COLO829 (cell line): ENCODE measurements at regions not wholly inside any gene's neighbourhood (a gene's known extent, or its start where the extent isn't known, plus 50 kb on each side); places are given as distances from the start of the nearest gene placed in this dataset.
A peak's percentile ranks its signal among the peaks of the same experiment; 100 is the strongest.
"Not testable (repeated sequence)": the region's sequence is repeated elsewhere in the genome, so short reads cannot be mapped to it uniquely, and the experiment has no call there.

Experiments used
- DNase-seq: peaks from one replicate; pipeline ENCODE4 v3.0.0; 2012; ENCODE audit warnings: low spot score

DNA sequence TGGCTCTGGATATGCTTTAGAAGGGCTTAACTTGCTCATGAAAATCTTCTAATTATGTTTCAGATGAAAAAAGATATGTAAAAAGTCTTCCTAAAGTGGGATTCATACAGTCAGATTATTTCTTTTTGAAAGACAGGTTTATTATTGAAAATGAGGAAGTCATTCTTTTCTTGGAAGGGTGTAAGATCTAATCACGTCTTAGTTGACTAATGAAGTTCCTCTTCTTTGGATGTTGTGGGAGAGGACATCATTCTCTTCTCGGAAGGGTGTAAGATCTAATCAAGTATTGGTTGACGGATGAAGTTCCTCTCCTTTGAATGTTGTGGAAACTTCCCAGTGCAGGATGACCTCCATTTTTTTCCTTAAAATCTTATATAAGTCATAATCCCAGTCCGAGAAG, 74.9 kb downstream of the ALG10 start:
- no peak for DNase-seq

DNA sequence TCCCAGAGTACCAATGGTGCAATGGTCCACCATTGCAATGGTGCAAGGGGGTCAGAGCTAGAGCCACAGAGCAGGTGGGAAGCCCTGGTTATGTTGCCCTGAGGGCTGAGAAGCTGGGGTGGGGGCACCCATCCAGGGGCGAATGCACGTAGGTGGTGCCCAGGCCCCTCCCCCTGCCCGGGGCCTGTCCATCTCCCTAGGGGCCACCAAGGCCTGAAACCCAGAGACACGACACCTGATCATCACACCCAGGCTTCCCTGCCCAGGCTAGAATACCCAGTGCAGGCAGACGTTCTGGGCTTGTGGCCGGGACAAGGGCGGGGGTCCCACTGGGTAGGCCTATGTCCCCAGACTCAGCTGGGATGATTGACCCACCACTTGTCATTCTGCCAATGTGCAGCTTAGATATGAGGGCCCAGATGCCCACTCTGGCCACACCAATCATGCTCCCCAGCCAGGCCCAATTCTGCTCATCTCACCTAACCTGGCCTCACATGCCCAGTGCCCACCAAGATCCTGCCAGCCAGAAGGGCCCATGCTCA, 83.2 kb downstream of the ALG10 start:
- DNase-seq = no peak

- no peak for DNase-seq
Observed at GRCh38 chr12:34106172-34106571, 83.9 kb downstream of the ALG10 start.

GRCh38 chr12:34107016-34107415, 84.7 kb downstream of the ALG10 start:
- no peak for DNase-seq

GRCh38 chr12:34107781-34108404, 85.6 kb downstream of the ALG10 start:
- no peak for DNase-seq

GRCh38 chr12:34108405-34108803, 86.1 kb downstream of the ALG10 start:
- DNase-seq = no peak

DNA sequence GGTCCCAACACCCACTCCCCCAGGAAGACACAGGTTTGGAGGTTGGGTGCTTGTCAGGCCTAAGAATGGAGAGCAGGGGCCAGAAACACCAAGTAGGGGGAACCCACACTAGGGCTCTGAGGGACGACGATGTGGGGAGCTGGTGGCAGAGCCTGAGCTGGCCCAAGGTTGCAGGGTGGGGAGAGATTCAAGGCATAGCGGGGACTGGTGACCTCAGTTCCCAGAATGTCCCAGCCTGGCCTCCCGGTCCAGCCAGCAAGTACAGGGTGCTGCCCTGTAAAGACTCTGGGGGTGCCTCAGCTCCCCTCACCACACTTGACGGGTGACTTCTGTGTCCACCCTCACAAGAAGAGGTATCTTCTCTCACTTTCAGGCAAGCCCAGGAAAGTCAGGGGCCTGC, 86.7 kb downstream of the ALG10 start:
- no peak for DNase-seq

GRCh38 chr12:34109390-34109789, 87.1 kb downstream of the ALG10 start:
- no peak for DNase-seq

DNA sequence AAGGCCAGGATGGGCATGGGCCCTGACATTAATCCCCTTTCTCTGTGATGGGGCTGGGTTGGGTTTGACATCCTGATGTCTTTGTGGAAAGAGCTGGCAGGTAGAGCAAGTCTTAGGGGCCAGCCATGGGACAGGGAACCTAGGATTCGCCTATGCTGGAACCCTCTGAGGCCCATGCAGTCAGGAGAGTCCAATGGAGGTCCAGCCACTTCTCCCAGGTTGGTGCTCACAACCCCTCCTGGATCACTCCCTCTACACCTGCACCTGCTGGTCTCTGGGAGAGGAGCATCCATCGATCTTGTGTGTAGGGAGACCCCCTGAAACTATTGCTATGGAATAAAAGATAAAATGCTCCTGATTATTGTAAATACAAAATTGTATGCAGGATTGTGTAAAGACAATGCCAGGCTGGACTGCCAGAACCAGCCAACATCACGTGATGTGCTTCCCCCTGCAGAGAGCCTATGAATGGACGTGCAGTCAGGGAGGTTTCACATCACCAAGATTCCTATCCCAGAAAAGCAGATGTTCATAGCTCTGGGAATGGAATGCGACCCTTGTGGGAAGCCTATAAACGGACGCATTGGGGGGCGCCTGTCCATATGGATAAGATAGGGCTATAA, 87.7 kb downstream of the ALG10 start:
- not testable (repeated sequence) for DNase-seq

- no peak for DNase-seq
Observed at GRCh38 chr12:34119366-34119765, 97.1 kb downstream of the ALG10 start.

DNA sequence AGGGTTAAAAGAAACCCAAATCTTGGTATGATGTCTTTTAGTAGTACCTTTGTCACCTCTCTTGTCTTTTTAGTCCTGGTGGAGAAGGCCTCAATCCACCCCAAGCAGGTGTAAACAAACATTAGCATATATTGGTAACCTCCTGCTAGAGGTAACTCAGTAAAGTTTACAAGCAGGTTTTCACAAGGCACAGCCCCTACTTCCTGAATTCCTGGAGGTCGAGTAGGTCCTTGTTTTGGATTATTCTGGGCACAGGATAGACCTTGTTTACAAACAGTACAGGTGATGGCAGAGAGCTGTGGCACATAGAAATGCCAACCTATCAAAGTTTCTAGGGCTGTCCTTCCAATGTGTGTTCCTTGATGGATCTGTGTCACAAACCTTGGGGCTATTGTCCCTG, 99.1 kb downstream of the ALG10 start:
- no peak for DNase-seq

GRCh38 chr12:34123092-34123491, 100.8 kb downstream of the ALG10 start:
- DNase-seq = peak; percentile 81

- no peak for DNase-seq
Observed at GRCh38 chr12:34124608-34125007, 102.3 kb downstream of the ALG10 start.

DNA sequence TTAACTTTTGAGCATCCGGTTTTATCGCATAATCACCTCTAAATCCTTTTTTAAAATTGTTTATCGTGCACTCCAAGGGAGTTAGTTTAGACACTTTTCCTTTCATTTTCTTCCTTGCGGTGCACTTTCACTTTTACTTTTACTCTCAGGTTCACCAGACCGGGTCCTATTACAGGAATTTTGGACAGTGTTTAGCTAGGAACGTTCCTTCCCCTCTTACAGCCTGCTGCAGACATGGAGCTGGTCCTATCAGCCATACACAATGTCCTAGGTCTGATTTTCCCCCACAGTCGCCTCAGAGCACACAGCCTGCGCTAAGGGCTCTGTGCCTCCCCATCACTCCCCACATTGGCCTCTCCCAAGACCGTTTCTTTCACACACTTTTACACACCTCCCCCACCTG, 103.9 kb downstream of the ALG10 start:
- DNase-seq = peak; percentile 5

GRCh38 chr12:34126805-34127204, 104.5 kb downstream of the ALG10 start:
- DNase-seq = no peak

- DNase-seq = not testable (repeated sequence)
Observed at GRCh38 chr12:34127379-34127778, 105.1 kb downstream of the ALG10 start.

DNA sequence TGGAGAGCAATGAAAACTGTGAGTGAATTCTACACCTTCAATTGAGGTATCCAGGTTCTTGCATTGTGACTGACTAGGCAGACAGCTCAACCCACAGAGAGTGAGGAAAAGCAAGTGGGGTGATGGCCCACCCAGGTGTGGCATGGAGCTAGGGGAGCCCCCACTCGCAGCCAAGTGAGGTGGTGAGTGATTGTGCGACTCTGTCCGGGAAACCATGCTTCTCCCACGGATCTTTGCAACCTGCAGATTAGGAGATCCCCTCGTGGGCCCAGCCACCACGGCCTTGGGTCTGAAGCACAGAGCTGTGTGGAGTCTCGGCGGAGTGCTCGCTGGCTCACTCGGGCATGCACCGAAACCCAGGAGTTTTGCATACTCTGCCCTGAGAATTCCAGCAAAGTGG, 120.1 kb downstream of the ALG10 start:
- no peak for DNase-seq

GRCh38 chr12:34151019-34151418, 128.7 kb downstream of the ALG10 start:
- no peak for DNase-seq

GRCh38 chr12:34163443-34163842, 141.1 kb downstream of the ALG10 start:
- DNase-seq = no peak

- DNase-seq = no peak
Observed at GRCh38 chr12:34166427-34167060, 144.2 kb downstream of the ALG10 start.

GRCh38 chr12:34168507-34168906, 146.2 kb downstream of the ALG10 start:
- DNase-seq = not testable (repeated sequence)

GRCh38 chr12:34186492-34186891, 164.2 kb downstream of the ALG10 start:
- DNase-seq = no peak

- no peak for DNase-seq
Observed at GRCh38 chr12:34188974-34189373, 166.7 kb downstream of the ALG10 start.
